ENCODE measurements at regions not wholly inside any gene's neighbourhood (a gene's known extent, or its start where the extent isn't known, plus 50 kb on each side); places are given as distances from the start of the nearest gene placed in this dataset.

DNA sequence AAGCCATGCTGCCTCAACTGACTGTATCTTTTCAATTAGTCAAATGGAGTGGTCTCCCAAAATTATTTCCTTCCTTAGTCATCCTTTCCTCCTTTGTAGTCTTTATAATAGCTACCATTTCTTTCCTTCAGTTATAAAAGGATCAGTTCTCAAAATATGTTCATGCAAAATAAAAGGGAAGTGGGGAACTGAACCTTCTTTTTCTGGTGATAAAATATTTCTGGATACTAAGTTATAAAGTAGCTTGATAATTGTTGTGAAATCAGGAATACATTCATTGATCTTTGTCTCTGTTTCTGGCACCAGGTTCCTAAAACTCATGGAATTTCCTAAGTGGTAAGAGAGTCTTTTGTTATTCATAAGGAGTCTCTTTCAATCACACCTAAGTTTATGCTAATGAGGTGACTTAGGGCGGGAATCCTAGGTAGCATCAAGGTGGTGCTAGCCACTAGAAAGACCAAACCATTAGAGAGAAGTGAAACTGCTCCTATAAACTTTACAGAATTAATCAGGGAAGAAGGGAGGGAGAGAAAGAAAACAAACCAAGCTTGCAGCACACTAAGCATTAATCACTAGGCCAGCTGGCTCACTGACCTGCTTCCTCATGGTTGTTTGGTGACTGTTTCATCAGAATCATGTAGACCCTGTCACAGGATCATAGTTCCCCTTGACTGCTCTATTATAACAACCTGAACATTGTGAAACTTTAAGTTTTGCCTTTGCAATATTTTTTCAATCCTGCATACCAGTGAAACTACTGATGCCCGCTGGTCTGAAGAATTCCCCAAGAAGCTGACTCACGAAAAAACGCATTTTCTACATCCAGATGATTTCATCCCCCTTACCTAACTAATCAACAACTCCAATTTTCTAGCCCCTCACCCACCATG is 161.6 kb upstream of the PTBP2 start:
- TF ChIP-seq, protein P1, sequence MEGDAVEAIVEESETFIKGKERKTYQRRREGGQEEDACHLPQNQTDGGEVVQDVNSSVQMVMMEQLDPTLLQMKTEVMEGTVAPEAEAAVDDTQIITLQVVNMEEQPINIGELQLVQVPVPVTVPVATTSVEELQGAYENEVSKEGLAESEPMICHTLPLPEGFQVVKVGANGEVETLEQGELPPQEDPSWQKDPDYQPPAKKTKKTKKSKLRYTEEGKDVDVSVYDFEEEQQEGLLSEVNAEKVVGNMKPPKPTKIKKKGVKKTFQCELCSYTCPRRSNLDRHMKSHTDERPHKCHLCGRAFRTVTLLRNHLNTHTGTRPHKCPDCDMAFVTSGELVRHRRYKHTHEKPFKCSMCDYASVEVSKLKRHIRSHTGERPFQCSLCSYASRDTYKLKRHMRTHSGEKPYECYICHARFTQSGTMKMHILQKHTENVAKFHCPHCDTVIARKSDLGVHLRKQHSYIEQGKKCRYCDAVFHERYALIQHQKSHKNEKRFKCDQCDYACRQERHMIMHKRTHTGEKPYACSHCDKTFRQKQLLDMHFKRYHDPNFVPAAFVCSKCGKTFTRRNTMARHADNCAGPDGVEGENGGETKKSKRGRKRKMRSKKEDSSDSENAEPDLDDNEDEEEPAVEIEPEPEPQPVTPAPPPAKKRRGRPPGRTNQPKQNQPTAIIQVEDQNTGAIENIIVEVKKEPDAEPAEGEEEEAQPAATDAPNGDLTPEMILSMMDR (conservative IDR thresholded peaks at IDR 0.05; ENCODE audit: low read length) = no peak
- TF ChIP-seq EZH2phosphoT487 (IDR thresholded peaks at IDR 0.05; ENCODE audit: borderline replicate concordance) = no peak
